ENCODE measurements at regions not wholly inside any gene's neighbourhood (a gene's known extent, or its start where the extent isn't known, plus 50 kb on each side); places are given as distances from the start of the nearest gene placed in this dataset.

- TF ChIP-seq GATA3 (IDR thresholded peaks at IDR 0.05; ENCODE audit: low read depth, low read length): no peak
- TF ChIP-seq GATA2 (IDR thresholded peaks at IDR 0.05; ENCODE audit: low read depth, low read length): no peak
Measured at GRCh38 chr4:138892483-138893407, 122.8 kb upstream of the NOCT start.

- no peak for TF ChIP-seq GATA2 (IDR thresholded peaks at IDR 0.05; ENCODE audit: low read depth, low read length)
- no peak for TF ChIP-seq GATA3 (IDR thresholded peaks at IDR 0.05; ENCODE audit: low read depth, low read length)
Measured at GRCh38 chr4:138891631-138892031, 124.0 kb upstream of the NOCT start.

- TF ChIP-seq GATA2 (IDR thresholded peaks at IDR 0.05; ENCODE audit: low read depth, low read length): no peak
- no peak for TF ChIP-seq GATA3 (IDR thresholded peaks at IDR 0.05; ENCODE audit: low read depth, low read length)
Measured at GRCh38 chr4:138890891-138891570, 124.5 kb upstream of the NOCT start.

- TF ChIP-seq GATA3 (IDR thresholded peaks at IDR 0.05; ENCODE audit: low read depth, low read length) (no peak), GATA2 (IDR thresholded peaks at IDR 0.05; ENCODE audit: low read depth, low read length) (no peak)
Measured at GRCh38 chr4:138889216-138889615, 126.4 kb upstream of the NOCT start.

- TF ChIP-seq GATA3 (IDR thresholded peaks at IDR 0.05; ENCODE audit: low read depth, low read length) (no peak), GATA2 (IDR thresholded peaks at IDR 0.05; ENCODE audit: low read depth, low read length) (no peak)
Measured at GRCh38 chr4:138887741-138888140, 127.8 kb upstream of the NOCT start.

GRCh38 chr4:138887341-138887740 lies 128.2 kb upstream of the NOCT start:
- TF ChIP-seq GATA2 (IDR thresholded peaks at IDR 0.05; ENCODE audit: low read depth, low read length): no peak
- TF ChIP-seq GATA3 (IDR thresholded peaks at IDR 0.05; ENCODE audit: low read depth, low read length): no peak

GRCh38 chr4:138879757-138880156 lies 135.8 kb upstream of the NOCT start:
- TF ChIP-seq GATA2 (IDR thresholded peaks at IDR 0.05; ENCODE audit: low read depth, low read length): no peak
- TF ChIP-seq GATA3 (IDR thresholded peaks at IDR 0.05; ENCODE audit: low read depth, low read length): no peak

GRCh38 chr4:138875891-138876608 lies 139.5 kb upstream of the NOCT start:
- TF ChIP-seq GATA3 (IDR thresholded peaks at IDR 0.05; ENCODE audit: low read depth, low read length): no peak
- TF ChIP-seq GATA2 (IDR thresholded peaks at IDR 0.05; ENCODE audit: low read depth, low read length): no peak

- TF ChIP-seq GATA2 (IDR thresholded peaks at IDR 0.05; ENCODE audit: low read depth, low read length) (no peak), GATA3 (IDR thresholded peaks at IDR 0.05; ENCODE audit: low read depth, low read length) (no peak)
Measured at GRCh38 chr4:138871555-138871875, 144.1 kb upstream of the NOCT start.

GRCh38 chr4:138870737-138871554 lies 144.6 kb upstream of the NOCT start:
- TF ChIP-seq GATA3 (IDR thresholded peaks at IDR 0.05; ENCODE audit: low read depth, low read length): no peak
- no peak for TF ChIP-seq GATA2 (IDR thresholded peaks at IDR 0.05; ENCODE audit: low read depth, low read length)

- no peak for TF ChIP-seq GATA3 (IDR thresholded peaks at IDR 0.05; ENCODE audit: low read depth, low read length)
- TF ChIP-seq GATA2 (IDR thresholded peaks at IDR 0.05; ENCODE audit: low read depth, low read length): no peak
Measured at GRCh38 chr4:138869631-138870030, 145.9 kb upstream of the NOCT start.

- TF ChIP-seq GATA3 (IDR thresholded peaks at IDR 0.05; ENCODE audit: low read depth, low read length): no peak
- no peak for TF ChIP-seq GATA2 (IDR thresholded peaks at IDR 0.05; ENCODE audit: low read depth, low read length)
Measured at GRCh38 chr4:138869165-138869564, 146.4 kb upstream of the NOCT start.

GRCh38 chr4:138868562-138868961 lies 147.0 kb upstream of the NOCT start:
- TF ChIP-seq GATA3 (IDR thresholded peaks at IDR 0.05; ENCODE audit: low read depth, low read length) (no peak), GATA2 (IDR thresholded peaks at IDR 0.05; ENCODE audit: low read depth, low read length) (no peak)

- TF ChIP-seq GATA2 (IDR thresholded peaks at IDR 0.05; ENCODE audit: low read depth, low read length) (no peak), GATA3 (IDR thresholded peaks at IDR 0.05; ENCODE audit: low read depth, low read length) (no peak)
Measured at GRCh38 chr4:138867404-138867803, 148.2 kb upstream of the NOCT start.

Data from SH-SY5Y (cell line).